ENCODE measurements at regions not wholly inside any gene's neighbourhood (a gene's known extent, or its start where the extent isn't known, plus 50 kb on each side); places are given as distances from the start of the nearest gene placed in this dataset.

GRCh38 chr2:48145845-48146452 lies 168.5 kb upstream of the FOXN2 start:
- DNase-seq = no peak

GRCh38 chr2:48146552-48146951 lies 167.9 kb upstream of the FOXN2 start:
- DNase-seq = no peak

GRCh38 chr2:48147719-48148118 lies 166.8 kb upstream of the FOXN2 start:
- no peak for DNase-seq

GRCh38 chr2:48148841-48149430 lies 165.5 kb upstream of the FOXN2 start:
- DNase-seq = no peak

- DNase-seq = no peak
Observed at GRCh38 chr2:48157150-48157549, 157.3 kb upstream of the FOXN2 start.

GRCh38 chr2:48161628-48162027 lies 152.9 kb upstream of the FOXN2 start:
- no peak for DNase-seq

GRCh38 chr2:48162742-48163141 lies 151.7 kb upstream of the FOXN2 start:
- DNase-seq = no peak

GRCh38 chr2:48165070-48165753 lies 149.3 kb upstream of the FOXN2 start:
- DNase-seq = no peak

GRCh38 chr2:48169141-48169592 lies 145.3 kb upstream of the FOXN2 start:
- DNase-seq = no peak

- no peak for DNase-seq
Observed at GRCh38 chr2:48170281-48170680, 144.2 kb upstream of the FOXN2 start.

- DNase-seq = no peak
Observed at GRCh38 chr2:48173141-48173540, 141.3 kb upstream of the FOXN2 start.

GRCh38 chr2:48174503-48174902 lies 140.0 kb upstream of the FOXN2 start:
- no peak for DNase-seq

- no peak for DNase-seq
Observed at GRCh38 chr2:48175254-48175653, 139.2 kb upstream of the FOXN2 start.

GRCh38 chr2:48175656-48176055 lies 138.8 kb upstream of the FOXN2 start:
- no peak for DNase-seq

- no peak for DNase-seq
Observed at GRCh38 chr2:48176876-48177275, 137.6 kb upstream of the FOXN2 start.

GRCh38 chr2:48178611-48179010 lies 135.9 kb upstream of the FOXN2 start:
- no peak for DNase-seq

- no peak for DNase-seq
Observed at GRCh38 chr2:48180557-48180956, 133.9 kb upstream of the FOXN2 start.

- DNase-seq = no peak
Observed at GRCh38 chr2:48183276-48183675, 131.2 kb upstream of the FOXN2 start.

- no peak for DNase-seq
Observed at GRCh38 chr2:48183991-48184390, 130.5 kb upstream of the FOXN2 start.

- DNase-seq = no peak
Observed at GRCh38 chr2:48187503-48187902, 127.0 kb upstream of the FOXN2 start.

GRCh38 chr2:48189552-48190228 lies 124.8 kb upstream of the FOXN2 start:
- DNase-seq = no peak

- no peak for DNase-seq
Observed at GRCh38 chr2:48190230-48190629, 124.3 kb upstream of the FOXN2 start.

GRCh38 chr2:48194641-48195040 lies 119.8 kb upstream of the FOXN2 start:
- no peak for DNase-seq

GRCh38 chr2:48195169-48195568 lies 119.3 kb upstream of the FOXN2 start:
- DNase-seq = no peak

All from activated CD4-positive, alpha-beta T cell treated with anti-CD3 and anti-CD28 coated beads, Interleukin-10, Interleukin-2, amounts not matched to agents 100 ng/mL and 50 ng/mL, durations not matched to agents 16 hours and 8 hours (primary cell).